Testis (tissue), 2 donors: ENCODE measurements at regions not wholly inside any gene's neighbourhood (a gene's known extent, or its start where the extent isn't known, plus 50 kb on each side); places are given as distances from the start of the nearest gene placed in this dataset.

Source experiments
- DNase-seq: peaks from one replicate; pipeline ENCODE4 v3.0.0-alpha.2; 2019
- H3K27ac ChIP-seq, 2 donors: fragments of 200-600 bp; sonication (generic); one replicate each; pipeline ENCODE4 v1.5.1; 2019
- H3K27me3 ChIP-seq: fragments of 200-600 bp; sonication (generic); one replicate; pipeline ENCODE4 v1.5.1; 2019
- H3K36me3 ChIP-seq: fragments of 200-600 bp; sonication (generic); one replicate; pipeline ENCODE4 v1.5.1; 2017; ENCODE audit warnings: low read depth; ENCODE audit errors: missing control alignments
- H3K4me1 ChIP-seq: fragments of 200-600 bp; sonication (generic); one replicate; pipeline ENCODE4 v1.5.1; 2019
- H3K4me3 ChIP-seq, 2 donors: fragments of 200-600 bp; sonication (generic); one replicate each; pipeline ENCODE4 v1.5.1; 2017 to 2019
- H3K9me3 ChIP-seq: fragments of 200-600 bp; sonication (generic); one replicate; pipeline ENCODE4 v1.5.1; 2017
- CTCF ChIP-seq, 3 experiments: fragments of 450-650 bp in 2 of 3; fragments of 200-600 bp in 1 of 3; sonication (generic) in 1 of 3; IDR thresholded peaks; one replicate each; pipeline ENCODE4 v1.5.1; 2016 to 2019; ENCODE audit warnings: antibody characterized with exemption in 3 of 3, mild to moderate bottlenecking in 2 of 3, moderate library complexity in 1 of 3
- POLR2A ChIP-seq: fragments of 450-650 bp; IDR thresholded peaks from one replicate; pipeline ENCODE4 v1.6.1; 2017; ENCODE audit warnings: antibody characterized with exemption, mild to moderate bottlenecking, moderate library complexity
- WGBS, 2 donors: methylation state at CpG; one replicate each; pipeline ENCODE4 v1.1.5; 2018; 5-methylcytosine and 5-hydroxymethylcytosine counted together
- intact Hi-C: fragments of 100-400 bp; cut with DNase I; formaldehyde crosslinking; loops from one replicate; pipeline ENCODE4 v1.15.1; 2023; ENCODE audit warnings: low total_unique reads

- H3K36me3 ChIP-seq = no peaks in the 10 kb centered on the region
- no peak for TF ChIP-seq POLR2A
- no peak for TF ChIP-seq CTCF (IDR thresholded peaks at IDR 0.05)
- 70 to 89% methylated on average over 5 of the region's 5 CpGs for WGBS, 2 donors
- intact Hi-C loops = no loop called here
- H3K9me3 ChIP-seq = no peaks in the 10 kb centered on the region
- H3K4me1 ChIP-seq = no peaks in the 10 kb centered on the region
- H3K27me3 ChIP-seq = no peaks in the 10 kb centered on the region
- no peak overlapping the region for H3K4me3 ChIP-seq
- no peak for DNase-seq
- no peak overlapping the region for H3K27ac ChIP-seq
Observed at GRCh38 chr14:81784084-81784483, 250.4 kb upstream of the SEL1L start.

GRCh38 chr14:81797315-81797714, 263.7 kb upstream of the SEL1L start:
- intact Hi-C loops = no loop called here
- no peaks in the 10 kb centered on the region for H3K4me1 ChIP-seq
- no peaks in the 10 kb centered on the region for H3K36me3 ChIP-seq
- H3K27me3 ChIP-seq = no peaks in the 10 kb centered on the region
- DNase-seq = no peak
- H3K27ac ChIP-seq = no peak overlapping the region
- TF ChIP-seq POLR2A (no peak), CTCF (IDR thresholded peaks at IDR 0.05) (no peak)
- 57 to 62% methylated on average over 2 of the region's 2 CpGs for WGBS, 2 donors
- no peak overlapping the region for H3K4me3 ChIP-seq
- H3K9me3 ChIP-seq = no peaks in the 10 kb centered on the region

DNA sequence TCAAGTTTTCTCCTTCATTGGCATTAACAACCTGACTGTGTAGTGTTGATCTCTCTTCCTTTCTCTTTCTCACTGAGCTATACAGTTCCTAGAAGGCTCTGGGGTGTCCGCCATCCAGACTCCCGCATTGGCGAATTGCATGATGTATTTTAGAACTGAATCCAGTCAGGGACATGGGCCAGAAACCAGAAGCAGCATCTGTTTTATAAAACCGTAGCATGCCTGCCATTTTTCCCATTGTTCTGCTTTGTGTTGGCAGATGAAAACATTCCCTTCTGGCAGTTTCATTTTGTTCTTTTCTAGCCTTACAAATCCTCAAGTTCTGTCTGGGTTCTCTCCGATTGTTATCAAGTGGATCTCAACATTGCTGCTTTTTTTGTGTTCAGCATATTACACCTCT, 268.3 kb upstream of the SEL1L start:
- Histone ChIP-seq H3K27ac (no peak overlapping the region), H3K4me1 (no peaks in the 10 kb centered on the region), H3K27me3 (no peaks in the 10 kb centered on the region), H3K36me3 (no peaks in the 10 kb centered on the region), H3K4me3 (no peak overlapping the region), H3K9me3 (no peaks in the 10 kb centered on the region)
- TF ChIP-seq CTCF (IDR thresholded peaks at IDR 0.05) (no peak), POLR2A (no peak)
- WGBS, 2 donors = 56 to 63% methylated on average over 5 of the region's 5 CpGs
- intact Hi-C loops = no loop called here
- no peak for DNase-seq

DNA sequence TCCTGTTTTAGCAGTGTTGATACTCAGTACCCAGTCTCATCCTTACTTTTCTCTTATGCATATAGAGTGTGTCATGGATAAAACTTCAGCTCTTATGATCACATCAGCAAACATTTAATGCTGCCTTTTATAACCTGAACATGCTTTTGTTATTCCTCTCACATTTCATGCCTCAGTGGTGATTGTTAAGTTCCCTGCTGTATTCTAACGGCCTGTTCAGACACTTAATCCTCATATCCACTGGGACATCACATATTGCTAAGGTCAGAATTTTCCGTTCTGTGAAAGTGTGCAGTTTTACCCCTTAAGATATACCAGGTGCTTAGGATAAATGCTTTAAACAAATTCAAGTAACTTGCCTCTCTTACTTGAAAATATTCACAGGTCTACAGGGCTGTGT, 268.7 kb upstream of the SEL1L start:
- DNase-seq = no peak
- Histone ChIP-seq H3K4me3 (no peak overlapping the region), H3K4me1 (no peaks in the 10 kb centered on the region), H3K27me3 (no peaks in the 10 kb centered on the region), H3K27ac (no peak overlapping the region), H3K36me3 (no peaks in the 10 kb centered on the region), H3K9me3 (no peaks in the 10 kb centered on the region)
- intact Hi-C loops = no loop called here
- 50 to 61% methylated on average over 2 of the region's 2 CpGs for WGBS, 2 donors
- TF ChIP-seq CTCF (IDR thresholded peaks at IDR 0.05) (no peak), POLR2A (no peak)

DNA sequence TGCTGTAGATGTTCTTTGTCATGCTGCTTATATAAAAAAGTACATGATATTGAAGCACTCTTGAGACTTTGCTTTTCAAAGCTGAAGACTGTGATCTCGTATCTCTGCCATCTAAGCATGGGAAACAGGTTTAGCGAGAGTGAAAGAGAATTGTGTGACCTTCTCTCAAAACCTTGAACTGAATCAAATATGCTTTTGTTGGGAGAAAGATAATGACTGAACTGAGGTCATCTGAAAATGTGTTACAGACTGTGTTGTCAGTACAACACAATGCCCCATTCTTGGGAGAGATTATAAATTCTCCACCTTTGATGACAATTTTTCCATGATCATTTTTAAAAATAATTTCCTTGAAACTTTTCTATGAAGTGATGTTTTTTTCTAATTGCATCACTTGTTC, 272.1 kb upstream of the SEL1L start:
- TF ChIP-seq POLR2A (no peak), CTCF (IDR thresholded peaks at IDR 0.05) (no peak)
- DNase-seq = no peak
- intact Hi-C loops = no loop called here
- WGBS, 2 donors = 57 to 68% methylated on average over 2 of the region's 2 CpGs
- H3K4me1 ChIP-seq = no peaks in the 10 kb centered on the region
- no peaks in the 10 kb centered on the region for H3K27me3 ChIP-seq
- H3K9me3 ChIP-seq = no peaks in the 10 kb centered on the region
- H3K4me3 ChIP-seq = no peak overlapping the region
- H3K27ac ChIP-seq = no peak overlapping the region
- H3K36me3 ChIP-seq = no peaks in the 10 kb centered on the region
